Islet of Langerhans (tissue), 1 donor: ENCODE measurements at regions not wholly inside any gene's neighbourhood (a gene's known extent, or its start where the extent isn't known, plus 50 kb on each side); places are given as distances from the start of the nearest gene placed in this dataset.

Experiments used
- FAIRE-seq: peaks from one replicate; lab custom pipeline; 2011; peaks lifted over from hg19 to GRCh38; lab: Jason Lieb, UNC

- no peak for FAIRE-seq
These were observed 54.4 kb downstream of the NIBAN1 start for GRCh38 chr1:184919892-184920291.

- FAIRE-seq = no peak
These were observed 58.7 kb downstream of the NIBAN1 start for GRCh38 chr1:184915463-184916090.

DNA sequence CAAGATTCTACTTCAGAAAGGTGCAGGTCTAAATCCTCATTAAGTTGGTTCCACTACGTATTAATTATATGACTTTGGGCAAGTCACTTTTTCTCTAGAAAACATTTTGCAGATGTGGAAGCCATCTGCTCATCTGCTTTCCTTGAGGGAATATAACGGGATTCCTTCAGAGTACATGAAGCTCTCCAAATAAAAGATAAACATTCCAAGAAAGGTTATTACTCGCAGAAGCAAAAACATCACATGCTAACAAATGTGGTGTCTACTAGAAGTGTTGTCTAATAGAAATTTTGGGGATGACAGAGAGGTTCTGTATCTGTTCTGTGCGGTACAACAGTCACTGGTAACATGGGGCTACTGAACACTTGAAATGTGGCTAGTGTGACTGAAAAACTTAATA lies 60.2 kb downstream of the NIBAN1 start:
- no peak for FAIRE-seq

GRCh38 chr1:184912392-184912791 lies 61.9 kb downstream of the NIBAN1 start:
- no peak for FAIRE-seq

DNA sequence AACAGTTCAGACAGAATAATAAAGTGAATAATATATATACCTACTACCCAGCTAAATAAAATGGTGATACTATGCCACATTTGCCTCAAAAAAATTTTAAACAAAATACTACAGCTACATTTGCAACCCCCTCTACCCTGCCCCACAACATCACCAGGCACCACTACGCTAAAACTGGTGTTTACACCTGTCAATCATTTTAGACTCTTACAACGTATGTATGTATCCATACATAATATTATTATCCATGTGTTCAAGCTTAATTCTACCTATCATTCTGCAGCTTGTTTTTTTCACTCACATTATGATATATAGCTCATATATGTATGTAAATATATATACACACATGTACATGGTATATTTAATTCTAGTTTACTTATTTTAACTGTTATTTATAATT lies 62.5 kb downstream of the NIBAN1 start:
- no peak for FAIRE-seq

DNA sequence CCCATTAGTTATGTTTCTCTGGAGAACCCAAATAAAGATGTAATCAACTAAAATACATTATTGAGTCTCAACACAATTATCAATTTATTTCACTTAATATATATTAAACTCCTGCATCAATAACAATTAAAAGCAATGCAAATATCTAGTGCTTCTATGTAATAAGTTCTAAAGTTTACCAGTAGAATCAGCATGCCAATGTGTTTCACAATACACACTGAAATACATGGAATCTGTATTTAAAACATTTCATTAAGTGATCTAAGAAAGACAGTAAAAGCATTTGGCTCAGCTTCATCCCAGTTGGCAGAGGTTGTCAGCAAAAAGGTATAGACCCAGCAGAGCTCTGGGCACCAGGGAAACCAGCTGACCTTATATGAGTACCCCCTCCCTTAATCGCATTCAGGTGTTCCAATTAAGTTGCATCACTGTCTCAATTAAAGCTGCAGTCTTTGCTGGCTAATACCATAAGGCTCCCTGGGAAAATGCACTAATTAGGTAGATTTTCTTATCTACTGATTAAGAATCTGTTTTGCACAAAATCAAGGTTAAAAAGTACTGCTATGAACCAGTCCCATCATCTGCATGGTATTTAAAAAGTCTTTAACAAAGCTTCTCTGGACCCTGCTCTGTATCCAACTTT lies 63.1 kb downstream of the NIBAN1 start:
- FAIRE-seq = no peak

GRCh38 chr1:184910691-184911091 lies 63.6 kb downstream of the NIBAN1 start:
- FAIRE-seq = no peak

- FAIRE-seq = no peak
These were observed 64.3 kb downstream of the NIBAN1 start for GRCh38 chr1:184910005-184910404.

- no peak for FAIRE-seq
These were observed 65.3 kb downstream of the NIBAN1 start for GRCh38 chr1:184909019-184909418.

DNA sequence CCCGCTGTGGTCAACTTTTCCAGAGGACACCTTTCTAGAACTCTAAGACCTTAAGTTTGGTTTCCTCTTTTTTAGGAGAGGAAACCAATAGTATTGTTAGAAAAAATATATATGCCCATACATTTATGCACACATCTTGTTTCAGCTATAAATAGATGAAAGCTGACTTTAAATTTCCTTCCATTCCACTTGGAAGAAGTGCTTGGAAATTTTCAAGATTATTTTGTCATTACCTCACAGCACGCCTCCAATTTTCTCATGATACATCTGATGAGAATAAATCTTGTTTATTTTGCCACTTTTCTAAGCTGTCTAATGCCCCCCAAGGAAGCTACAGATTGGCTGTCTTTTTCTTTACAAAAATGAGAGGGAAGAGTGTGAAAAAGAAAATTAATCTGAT lies 65.8 kb downstream of the NIBAN1 start:
- no peak for FAIRE-seq

DNA sequence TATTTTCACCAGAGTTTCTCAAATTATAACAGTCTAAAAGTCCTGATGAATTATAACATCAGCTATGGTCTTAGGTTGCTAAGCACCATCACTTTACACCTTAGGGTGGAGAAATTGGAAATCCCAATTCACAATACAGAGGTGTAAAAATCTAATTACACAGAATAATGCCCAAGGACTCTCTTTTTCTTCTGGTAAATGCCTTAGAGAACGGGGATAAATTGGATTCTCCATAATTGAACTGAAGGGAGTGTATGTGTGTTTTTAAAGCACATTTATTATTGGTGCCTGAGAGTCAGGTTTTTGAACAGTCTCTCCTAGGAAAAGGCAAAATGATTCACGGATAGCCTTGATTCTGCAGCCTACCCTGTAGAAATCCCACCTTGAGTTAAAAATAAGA lies 66.8 kb downstream of the NIBAN1 start:
- FAIRE-seq = no peak

DNA sequence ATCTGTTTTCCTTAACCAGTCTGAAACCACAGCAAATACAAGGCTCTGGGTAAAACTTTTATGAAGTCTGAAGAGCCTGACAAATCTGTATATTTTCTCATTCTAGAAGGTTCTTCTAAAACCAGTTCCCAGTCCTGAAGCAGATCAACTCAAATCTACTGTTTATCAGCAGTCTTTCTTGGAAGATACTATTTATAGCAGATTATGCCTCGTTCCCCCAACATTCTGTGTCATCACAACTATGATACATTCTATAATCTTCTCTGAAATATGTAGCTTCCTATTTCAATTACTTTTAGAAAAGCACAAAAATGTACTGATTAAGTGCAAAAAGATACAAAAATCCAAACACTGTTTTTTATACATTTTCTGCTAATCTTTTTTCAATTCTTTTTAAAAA lies 67.5 kb downstream of the NIBAN1 start:
- no peak for FAIRE-seq

DNA sequence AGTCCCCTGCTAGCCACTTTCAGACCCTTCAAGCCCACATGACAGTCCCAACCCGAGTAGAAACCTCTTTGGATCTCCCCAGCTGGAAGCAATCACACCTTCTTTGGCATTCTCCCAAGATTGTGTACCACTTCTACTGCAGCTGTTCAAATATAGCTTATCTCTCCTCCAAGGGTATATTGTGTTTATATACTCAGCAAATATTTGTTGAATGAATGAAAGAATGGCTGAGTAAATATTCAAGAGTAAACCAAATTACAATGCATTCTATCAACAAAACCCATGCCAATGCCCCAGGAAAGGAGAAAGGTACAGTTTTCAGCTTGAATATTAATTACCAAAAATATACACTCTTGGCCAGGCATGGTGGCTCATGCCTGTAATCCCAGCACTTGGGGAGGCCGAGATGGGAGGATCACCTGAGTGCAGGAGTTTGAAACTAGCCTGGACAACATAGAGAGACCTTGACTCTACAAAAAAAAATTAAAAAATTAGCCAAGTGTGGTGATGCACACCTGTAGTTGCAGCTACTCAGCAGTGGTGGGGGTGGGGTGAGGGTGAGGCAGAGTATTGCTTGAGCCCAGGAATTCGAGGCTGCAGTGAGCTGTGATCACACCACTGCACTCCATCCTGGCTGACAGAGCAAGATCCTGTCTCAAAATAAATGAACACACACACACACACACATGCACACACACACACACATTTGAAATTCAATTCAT lies 68.5 kb downstream of the NIBAN1 start:
- no peak for FAIRE-seq

DNA sequence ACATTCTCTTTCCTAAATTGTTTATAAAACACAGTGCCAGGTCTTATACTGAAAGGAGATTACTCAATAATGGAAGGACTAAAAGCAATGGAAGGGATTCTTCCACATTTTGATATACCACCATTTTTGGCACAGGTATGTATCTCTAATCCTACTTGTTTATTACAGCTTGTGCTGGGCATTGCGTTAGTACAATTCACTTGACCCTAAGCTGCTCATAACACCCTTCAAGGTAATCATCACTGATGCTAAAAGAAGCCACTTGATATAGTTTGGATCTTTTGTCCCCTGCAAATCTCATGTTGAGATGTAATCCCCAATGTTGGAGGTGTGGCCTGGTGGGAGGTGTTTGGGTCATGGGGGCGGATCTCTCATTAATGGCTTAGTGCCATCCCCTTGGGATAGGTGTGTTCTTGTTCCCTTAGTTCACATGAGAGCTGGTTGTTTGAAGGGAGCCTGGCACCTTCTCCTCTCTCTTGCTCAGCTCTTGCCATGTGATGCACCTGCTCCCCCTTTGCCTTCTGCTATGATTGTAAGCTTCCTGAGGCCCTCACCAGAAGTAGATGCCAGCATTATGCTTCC lies 71.1 kb downstream of the NIBAN1 start:
- no peak for FAIRE-seq

DNA sequence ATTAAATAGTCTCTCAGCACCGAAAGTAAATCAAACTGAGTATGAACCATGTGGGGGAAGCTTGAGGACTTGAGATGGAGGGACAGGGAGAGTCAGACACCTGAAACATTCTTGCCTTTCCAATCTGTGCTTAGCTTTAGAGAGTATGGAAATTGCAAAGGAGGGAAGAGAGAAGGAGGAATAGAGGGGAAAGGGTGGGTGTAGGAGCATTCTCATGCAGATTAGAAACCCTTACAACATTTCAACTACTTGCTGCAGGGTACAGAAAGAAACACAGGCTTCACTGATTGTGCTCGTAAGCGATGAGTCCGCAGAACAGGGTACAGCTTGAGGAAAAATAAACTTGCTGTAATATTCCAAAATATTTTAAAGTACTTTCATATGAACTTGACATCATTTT lies 73.8 kb downstream of the NIBAN1 start:
- no peak for FAIRE-seq

DNA sequence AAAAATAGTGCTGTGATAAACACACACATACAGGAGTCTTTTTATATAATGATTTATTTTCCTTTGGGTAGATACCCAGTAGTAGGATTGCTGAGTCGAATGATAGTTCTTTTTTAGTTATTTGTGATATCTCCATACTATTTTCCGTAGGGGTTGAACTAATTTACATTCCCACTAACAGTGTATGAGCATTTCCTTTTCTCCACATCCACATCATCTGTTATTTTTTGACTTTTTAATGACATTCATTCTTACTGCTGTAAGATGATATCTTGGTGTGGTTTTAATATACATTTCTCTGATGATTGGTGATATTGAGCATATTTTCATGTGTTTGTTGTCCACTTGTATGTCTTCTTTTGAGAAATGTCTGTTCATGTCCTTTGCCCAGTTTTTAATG lies 78.3 kb downstream of the NIBAN1 start:
- FAIRE-seq = no peak

- no peak for FAIRE-seq
These were observed 79.2 kb downstream of the NIBAN1 start for GRCh38 chr1:184895086-184895485.

- FAIRE-seq = no peak
These were observed 80.6 kb downstream of the NIBAN1 start for GRCh38 chr1:184893695-184894094.

- FAIRE-seq = no peak
These were observed 82.2 kb downstream of the NIBAN1 start for GRCh38 chr1:184892116-184892515.

GRCh38 chr1:184891440-184891839 lies 82.9 kb downstream of the NIBAN1 start:
- no peak for FAIRE-seq

DNA sequence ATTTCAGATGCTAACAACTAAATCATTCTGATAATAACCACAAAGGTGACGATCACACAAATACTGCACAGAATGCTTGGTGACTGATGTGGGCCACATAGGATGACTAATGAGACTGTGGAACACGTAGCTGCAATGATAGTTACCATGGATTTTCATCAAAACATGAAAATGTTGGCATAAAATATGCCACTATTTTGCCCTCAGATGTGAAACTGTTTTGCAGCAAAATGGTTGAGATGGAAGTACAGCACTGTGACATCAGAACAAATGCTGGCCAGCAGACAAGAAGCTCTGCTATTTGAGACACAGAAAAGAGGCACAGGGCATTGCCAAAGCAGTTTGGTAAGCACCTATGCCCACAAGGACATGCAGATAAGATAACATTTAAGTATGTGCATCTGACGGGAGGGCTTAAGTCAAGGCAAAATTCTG lies 83.8 kb downstream of the NIBAN1 start:
- FAIRE-seq = no peak

- no peak for FAIRE-seq
These were observed 84.4 kb downstream of the NIBAN1 start for GRCh38 chr1:184889902-184890301.

DNA sequence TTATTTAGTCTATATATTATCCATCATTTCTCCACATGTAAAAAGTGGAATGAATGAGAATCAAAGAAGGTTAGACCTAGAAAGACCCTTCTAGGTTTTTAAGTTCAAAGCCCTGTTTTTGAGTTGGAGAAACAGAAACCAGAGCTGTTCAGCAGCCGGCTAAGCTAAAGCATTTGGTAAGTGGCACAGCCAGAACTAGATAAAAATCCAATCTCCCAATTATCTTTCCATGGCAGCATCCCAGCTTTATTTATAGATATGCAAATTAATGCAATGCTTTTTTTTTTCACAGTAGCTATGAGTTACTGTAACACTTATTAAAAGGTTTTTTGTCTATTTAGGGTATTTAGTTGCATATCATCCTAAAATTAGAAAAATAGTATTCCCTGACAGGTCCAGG lies 85.1 kb downstream of the NIBAN1 start:
- FAIRE-seq = no peak
